ENCODE measurements at regions not wholly inside any gene's neighbourhood (a gene's known extent, or its start where the extent isn't known, plus 50 kb on each side); places are given as distances from the start of the nearest gene placed in this dataset.

DNA sequence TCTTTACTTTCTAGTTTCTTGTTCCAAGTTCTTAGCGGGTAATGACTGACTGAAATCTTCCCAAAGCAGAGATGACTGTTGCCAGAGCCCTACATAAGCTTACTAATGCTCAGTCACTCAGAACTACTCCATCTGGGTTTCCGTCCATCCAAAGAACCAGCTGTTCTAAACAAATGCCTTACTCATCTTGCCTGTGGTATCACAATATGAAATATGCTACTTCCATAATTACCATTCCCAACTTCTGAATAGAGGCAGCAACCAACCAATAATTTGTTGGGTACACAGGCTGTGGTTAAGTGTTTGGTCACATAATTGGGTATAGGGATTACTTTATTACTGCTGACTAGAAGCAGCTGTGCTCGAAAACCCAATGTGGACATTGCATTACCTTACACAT is 930.2 kb upstream of the DIAPH2 start:
- TF ChIP-seq YY1 (IDR thresholded peaks at IDR 0.05; ENCODE audit: insufficient read depth, insufficient read length), result no peak
- TF ChIP-seq SUZ12 (IDR thresholded peaks at IDR 0.05; ENCODE audit: extremely low read depth, insufficient read depth, insufficient read length), result no peak

Measured in NT2/D1 (cell line).